GM19351 (cell line): ENCODE measurements at regions not wholly inside any gene's neighbourhood (a gene's known extent, or its start where the extent isn't known, plus 50 kb on each side); places are given as distances from the start of the nearest gene placed in this dataset.

Experiments
- ATAC-seq: cut with Tn5 transposase; IDR thresholded peaks from one replicate; pipeline ENCODE4 v1.9.1; 2021; ENCODE audit warnings: mild to moderate bottlenecking, moderate library complexity; ENCODE audit not compliant: unreplicated experiment

GRCh38 chr6:126526996-126527606 lies 187.2 kb downstream of the CENPW start:
- ATAC-seq, result no peak

DNA sequence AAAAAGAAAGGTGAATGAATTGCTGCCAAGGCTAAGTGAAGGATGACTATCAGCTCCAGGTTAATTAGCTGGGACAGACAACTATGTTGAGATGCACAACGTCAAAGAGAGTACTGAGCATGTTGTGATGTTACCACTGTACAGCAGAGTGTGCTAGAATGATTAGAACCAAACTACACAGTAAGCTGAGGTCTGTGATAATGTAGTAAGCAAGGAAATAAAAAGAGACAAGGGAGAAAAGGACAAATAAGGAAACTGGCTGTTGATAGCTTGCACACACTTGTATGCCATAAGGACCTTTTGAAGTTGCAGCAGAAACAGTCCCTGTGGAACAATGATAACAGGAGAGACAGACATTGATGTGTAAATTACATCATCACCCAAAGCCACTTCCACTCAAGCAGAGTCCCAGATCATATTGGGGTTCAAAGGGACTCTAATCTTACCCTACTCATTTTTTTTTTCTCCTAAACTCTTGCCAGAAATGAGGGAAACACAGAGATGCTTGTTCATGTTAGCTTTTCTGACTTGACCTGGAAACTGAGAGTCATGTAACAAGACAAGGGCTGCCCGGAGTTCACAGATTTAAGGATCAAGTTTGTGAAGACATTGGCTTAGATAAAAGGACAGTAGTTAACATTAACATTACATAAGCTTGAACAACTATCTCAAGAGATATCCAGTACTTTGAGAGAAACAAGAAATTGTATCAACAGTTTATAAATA lies 189.9 kb downstream of the CENPW start:
- ATAC-seq, result no peak

DNA sequence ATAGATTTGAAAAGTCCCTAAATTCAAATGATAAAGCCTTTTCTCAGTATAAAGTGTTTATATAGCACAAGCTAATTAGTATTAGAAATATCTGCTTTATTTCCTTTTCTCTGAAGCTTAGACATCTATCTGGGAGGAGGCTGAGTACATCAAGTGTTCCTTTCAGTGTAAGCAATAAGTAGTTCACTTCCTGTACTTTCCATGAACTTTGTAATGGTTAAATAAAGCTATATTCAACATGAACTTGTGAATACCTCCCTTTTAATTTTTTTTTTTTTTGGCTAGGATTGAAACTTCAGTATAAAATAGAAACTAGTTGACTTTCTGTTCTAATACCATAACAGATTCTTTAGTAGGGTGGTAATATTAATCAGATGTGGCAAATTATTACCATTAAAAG lies 190.9 kb downstream of the CENPW start:
- ATAC-seq, result no peak

GRCh38 chr6:126531286-126531685 lies 191.4 kb downstream of the CENPW start:
- ATAC-seq, result peak; percentile 34

DNA sequence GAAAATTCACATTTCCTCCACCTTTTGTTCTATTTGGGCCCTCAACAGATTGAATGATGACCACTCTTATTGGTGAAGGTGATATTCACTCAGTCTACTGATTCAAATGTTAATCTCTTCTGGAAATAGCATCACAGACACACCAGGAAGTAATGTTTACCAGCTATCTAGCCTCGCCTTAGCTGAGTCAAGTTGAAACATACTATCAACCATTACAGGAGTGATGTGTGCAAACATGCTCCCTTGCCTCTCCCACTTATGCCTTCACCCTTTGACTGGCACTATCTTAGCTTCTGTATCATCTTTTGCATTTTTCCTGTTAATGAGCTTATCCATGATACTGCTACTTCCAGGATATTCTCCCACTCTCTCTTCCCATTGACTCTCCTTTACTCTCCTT lies 191.9 kb downstream of the CENPW start:
- ATAC-seq, result peak; percentile 69

- ATAC-seq, result no peak
Observed at GRCh38 chr6:126534401-126534800, 194.5 kb downstream of the CENPW start.

DNA sequence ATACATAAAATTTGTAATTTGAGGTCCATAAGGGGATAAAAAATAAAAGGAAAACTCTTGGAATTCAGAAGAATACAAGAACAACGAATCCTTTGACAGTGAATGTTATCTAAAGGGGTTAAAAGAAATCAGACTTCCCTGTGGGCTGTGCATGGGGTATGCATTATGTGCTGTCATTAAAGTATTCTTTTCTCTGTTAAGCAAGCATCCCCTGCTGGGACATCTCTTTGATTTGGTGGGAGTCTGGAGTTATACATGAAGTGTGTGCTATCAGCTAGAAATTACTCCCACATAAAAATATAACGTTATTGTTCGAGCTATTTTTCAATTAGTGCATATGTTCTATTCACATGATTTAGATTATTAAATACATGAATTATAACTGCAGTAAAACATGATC lies 195.2 kb downstream of the CENPW start:
- ATAC-seq, result no peak

GRCh38 chr6:126535595-126535994 lies 195.7 kb downstream of the CENPW start:
- ATAC-seq, result no peak

GRCh38 chr6:126537061-126537816 lies 197.3 kb downstream of the CENPW start:
- ATAC-seq, result peak; percentile 54

- no peak for ATAC-seq
Observed at GRCh38 chr6:126539022-126539421, 199.1 kb downstream of the CENPW start.

DNA sequence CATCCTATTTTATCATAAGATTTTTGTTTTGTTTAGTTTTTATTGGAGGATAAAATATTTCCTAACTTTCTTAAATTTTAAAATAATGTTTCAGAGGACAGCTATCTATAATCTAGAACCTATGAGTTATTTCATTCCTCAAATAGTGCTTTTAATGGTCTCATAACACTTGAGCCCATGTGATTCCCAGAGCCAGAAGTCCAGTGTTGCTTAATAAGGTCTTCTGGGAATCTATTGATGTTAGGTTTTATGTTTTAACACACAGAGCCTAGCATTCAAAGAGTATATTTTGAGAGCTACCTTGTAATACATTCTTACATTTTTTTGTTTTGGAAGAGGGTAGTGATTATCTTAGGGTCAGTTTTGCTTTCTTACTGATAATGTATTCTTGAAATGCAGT lies 200.2 kb downstream of the CENPW start:
- no peak for ATAC-seq

DNA sequence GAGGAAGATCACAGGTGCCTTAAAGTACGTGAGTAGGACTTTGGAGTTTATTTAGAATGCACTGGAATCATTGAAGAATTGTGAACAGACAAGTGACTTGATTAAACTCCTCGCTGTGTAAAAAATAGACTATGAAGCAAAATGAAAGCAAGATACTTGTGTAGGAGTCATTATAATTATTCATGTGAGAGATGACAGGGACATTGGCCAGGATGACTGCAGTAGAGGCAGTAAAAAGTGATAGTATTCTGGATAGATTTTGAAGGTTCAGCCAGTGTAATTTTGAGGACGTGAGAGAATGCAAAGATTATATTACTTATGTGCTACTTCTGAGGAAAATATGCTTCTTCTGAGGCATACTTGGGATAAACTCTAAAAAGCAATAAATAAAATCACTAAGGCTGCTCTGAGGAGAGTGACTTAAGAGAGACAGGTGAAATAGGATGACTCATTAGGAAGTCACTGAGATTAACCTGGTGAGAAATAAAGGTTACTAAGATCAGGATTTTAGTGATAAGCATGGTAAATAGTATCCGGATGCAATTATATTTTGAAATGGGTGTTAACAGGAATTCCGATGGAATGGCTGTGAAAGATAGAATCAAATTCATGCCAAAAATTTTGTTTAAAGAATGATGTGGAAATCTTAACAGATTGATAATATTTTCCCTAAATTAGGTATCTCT lies 202.0 kb downstream of the CENPW start:
- no peak for ATAC-seq

- ATAC-seq, result no peak
Observed at GRCh38 chr6:126546541-126547120, 206.7 kb downstream of the CENPW start.

GRCh38 chr6:126548300-126548699 lies 208.4 kb downstream of the CENPW start:
- ATAC-seq, result no peak

DNA sequence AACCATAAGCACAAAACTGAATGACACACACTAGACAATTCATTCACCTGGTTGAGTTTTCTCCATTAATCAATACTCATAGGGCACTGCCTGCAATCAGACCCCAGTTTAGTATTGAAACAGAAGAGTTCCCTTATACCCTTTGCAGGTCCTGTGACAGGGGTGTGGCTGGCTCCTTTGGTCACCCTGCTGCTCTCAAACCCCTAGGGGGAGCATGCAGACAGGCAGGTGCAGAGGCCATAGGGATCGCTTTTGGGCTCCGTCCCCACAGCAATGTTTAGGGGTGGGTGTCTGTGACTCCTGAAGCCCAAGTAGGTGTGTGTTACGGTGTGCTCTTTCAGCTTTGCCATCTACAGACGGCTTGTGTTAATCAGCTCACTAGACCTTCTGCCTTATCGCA lies 210.4 kb downstream of the CENPW start:
- ATAC-seq, result no peak

DNA sequence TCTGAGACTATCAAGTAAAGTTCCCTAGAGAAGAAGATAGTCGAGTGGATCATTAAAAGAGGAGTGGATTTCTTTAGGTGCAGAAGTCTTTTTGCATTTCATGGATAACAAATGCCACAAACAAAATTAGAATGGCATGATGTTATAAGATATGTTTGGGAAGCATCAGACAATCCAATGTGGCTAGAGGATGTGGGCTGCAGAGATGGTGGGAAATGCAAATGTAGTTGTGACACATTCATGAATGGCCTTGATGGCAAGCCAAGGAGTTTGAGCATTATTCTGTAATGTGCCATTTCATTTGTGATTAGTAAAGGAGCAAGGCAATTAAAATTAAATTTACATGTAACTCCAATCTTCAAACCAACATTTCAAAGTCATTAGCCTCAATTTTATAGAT lies 211.9 kb downstream of the CENPW start:
- ATAC-seq, result no peak

- ATAC-seq, result no peak
Observed at GRCh38 chr6:126553854-126554253, 213.9 kb downstream of the CENPW start.

GRCh38 chr6:126570507-126570906 lies 230.6 kb downstream of the CENPW start:
- ATAC-seq, result no peak

GRCh38 chr6:126574301-126574700 lies 234.4 kb downstream of the CENPW start:
- no peak for ATAC-seq

- ATAC-seq, result no peak
Observed at GRCh38 chr6:126581316-126581715, 241.4 kb downstream of the CENPW start.

- ATAC-seq, result no peak
Observed at GRCh38 chr6:126600258-126600916, 260.5 kb downstream of the CENPW start.
